ENCODE measurements at regions not wholly inside any gene's neighbourhood (a gene's known extent, or its start where the extent isn't known, plus 50 kb on each side); places are given as distances from the start of the nearest gene placed in this dataset.

GRCh38 chr5:162324328-162324727 lies 256.8 kb downstream of the GABRG2 start:
- DNase-seq (ENCODE audit: low read depth) = no peak

GRCh38 chr5:162325143-162325727 lies 257.7 kb downstream of the GABRG2 start:
- no peak for DNase-seq (ENCODE audit: low read depth)

GRCh38 chr5:162334944-162335343 lies 267.4 kb downstream of the GABRG2 start:
- no peak for DNase-seq (ENCODE audit: low read depth)

GRCh38 chr5:162360373-162360931 lies 292.9 kb downstream of the GABRG2 start:
- no peak for DNase-seq (ENCODE audit: low read depth)

- no peak for DNase-seq (ENCODE audit: low read depth)
Observed at GRCh38 chr5:162372256-162372655, 304.7 kb downstream of the GABRG2 start.

GRCh38 chr5:162377895-162378294 lies 310.3 kb downstream of the GABRG2 start:
- DNase-seq (ENCODE audit: low read depth) = no peak

GRCh38 chr5:162382839-162383238 lies 315.3 kb downstream of the GABRG2 start:
- no peak for DNase-seq (ENCODE audit: low read depth)

- no peak for DNase-seq (ENCODE audit: low read depth)
Observed at GRCh38 chr5:162384225-162384624, 316.7 kb downstream of the GABRG2 start.

GRCh38 chr5:162391833-162392232 lies 324.3 kb downstream of the GABRG2 start:
- DNase-seq (ENCODE audit: low read depth) = no peak

- no peak for DNase-seq (ENCODE audit: low read depth)
Observed at GRCh38 chr5:162392336-162392735, 324.8 kb downstream of the GABRG2 start.

GRCh38 chr5:162393534-162393933 lies 326.0 kb downstream of the GABRG2 start:
- DNase-seq (ENCODE audit: low read depth) = no peak

- DNase-seq (ENCODE audit: low read depth) = no peak
Observed at GRCh38 chr5:162407614-162408013, 340.0 kb downstream of the GABRG2 start.

- DNase-seq (ENCODE audit: low read depth) = no peak
Observed at GRCh38 chr5:162410365-162410764, 342.8 kb downstream of the GABRG2 start.

GRCh38 chr5:162429142-162429541 lies 361.6 kb downstream of the GABRG2 start:
- DNase-seq (ENCODE audit: low read depth) = no peak

- DNase-seq (ENCODE audit: low read depth) = no peak
Observed at GRCh38 chr5:162434281-162434680, 366.7 kb downstream of the GABRG2 start.

- DNase-seq (ENCODE audit: low read depth) = no peak
Observed at GRCh38 chr5:162436055-162436454, 368.5 kb downstream of the GABRG2 start.

GRCh38 chr5:162444129-162444762 lies 376.7 kb downstream of the GABRG2 start:
- no peak for DNase-seq (ENCODE audit: low read depth)

GRCh38 chr5:162456086-162456485 lies 388.5 kb downstream of the GABRG2 start:
- no peak for DNase-seq (ENCODE audit: low read depth)

GRCh38 chr5:162466011-162466410 lies 398.4 kb downstream of the GABRG2 start:
- no peak for DNase-seq (ENCODE audit: low read depth)

GRCh38 chr5:162473041-162473714 lies 405.6 kb downstream of the GABRG2 start:
- no peak for DNase-seq (ENCODE audit: low read depth)

GRCh38 chr5:162474239-162474638 lies 406.7 kb downstream of the GABRG2 start:
- DNase-seq (ENCODE audit: low read depth) = no peak

- DNase-seq (ENCODE audit: low read depth) = no peak
Observed at GRCh38 chr5:162484095-162484494, 416.5 kb downstream of the GABRG2 start.

- DNase-seq (ENCODE audit: low read depth) = no peak
Observed at GRCh38 chr5:162484986-162485385, 417.4 kb downstream of the GABRG2 start.

All from ELR (cell line).